ENCODE measurements at regions not wholly inside any gene's neighbourhood (a gene's known extent, or its start where the extent isn't known, plus 50 kb on each side); places are given as distances from the start of the nearest gene placed in this dataset.

GRCh38 chr6:5828296-5828695 is 178.4 kb downstream of the NRN1 start:
- TF ChIP-seq CTCF (IDR thresholded peaks at IDR 0.05) (no peak), POLR2A (IDR thresholded peaks at IDR 0.05) (no peak)

Data from ovary (tissue), 3 donors.